HFF-Myc (cell line): ENCODE measurements at regions not wholly inside any gene's neighbourhood (a gene's known extent, or its start where the extent isn't known, plus 50 kb on each side); places are given as distances from the start of the nearest gene placed in this dataset.

Experiments used
- DNase-seq: peaks from one replicate; pipeline ENCODE4 v3.0.0-alpha.2; 2011; ENCODE audit warnings: low read depth; ENCODE audit errors: extremely low read depth
- H3K4me3 ChIP-seq: replicated peaks from 2 replicates; pipeline ENCODE4 v1.5.1; 2011; ENCODE audit warnings: low read depth, mild to moderate bottlenecking, control low read depth, low read length
- CTCF ChIP-seq: IDR thresholded peaks from 2 replicates; pipeline ENCODE4 v1.5.1; 2012; ENCODE audit warnings: mild to moderate bottlenecking, low read depth, low read length, control low read depth; ENCODE audit errors: missing control alignments

GRCh38 chr4:160980091-160980490 is 1183.7 kb downstream of the FSTL5 start:
- TF ChIP-seq CTCF, result no peak
- no peak overlapping the region for H3K4me3 ChIP-seq
- no peak for DNase-seq

- TF ChIP-seq CTCF, result no peak
- H3K4me3 ChIP-seq, result no peak overlapping the region
- no peak for DNase-seq
Observed at GRCh38 chr4:160981083-160981482, 1182.7 kb downstream of the FSTL5 start.

GRCh38 chr4:160983035-160983434 is 1180.8 kb downstream of the FSTL5 start:
- H3K4me3 ChIP-seq, result no peak overlapping the region
- no peak for TF ChIP-seq CTCF
- no peak for DNase-seq

- H3K4me3 ChIP-seq, result no peak overlapping the region
- TF ChIP-seq CTCF, result no peak
- no peak for DNase-seq
Observed at GRCh38 chr4:161002386-161002785, 1161.4 kb downstream of the FSTL5 start.

GRCh38 chr4:161003418-161004057 is 1160.3 kb downstream of the FSTL5 start:
- TF ChIP-seq CTCF, result no peak
- DNase-seq, result no peak
- H3K4me3 ChIP-seq, result no peak overlapping the region

GRCh38 chr4:161005746-161006145 is 1158.1 kb downstream of the FSTL5 start:
- TF ChIP-seq CTCF, result no peak
- no peak overlapping the region for H3K4me3 ChIP-seq
- DNase-seq, result no peak

GRCh38 chr4:161008527-161008926 is 1155.3 kb downstream of the FSTL5 start:
- no peak for TF ChIP-seq CTCF
- no peak overlapping the region for H3K4me3 ChIP-seq
- no peak for DNase-seq
